Adrenal gland (tissue), 5 donors: ENCODE measurements at regions not wholly inside any gene's neighbourhood (a gene's known extent, or its start where the extent isn't known, plus 50 kb on each side); places are given as distances from the start of the nearest gene placed in this dataset.

ENCODE experiments used
- POLR2A ChIP-seq, 2 donors: fragments of 450-650 bp; IDR thresholded peaks; one replicate each; pipeline ENCODE4 v1.6.1; 2017; ENCODE audit warnings: antibody characterized with exemption in 2 of 2, mild to moderate bottlenecking in 2 of 2, moderate library complexity in 1 of 2
- TF ChIP-seq, protein P1 (sequence below), 6 experiments: fragments of 450-650 bp in 4 of 6; fragments of 200-600 bp in 2 of 6; sonication (generic) in 1 of 6; IDR thresholded peaks; 1 replicate in 5 of 6; 2 replicates in 1 of 6; pipeline versions ENCODE4 v1.5.1 to v1.8.0; 2016 to 2021; ENCODE audit warnings: antibody characterized with exemption in 6 of 6, mild to moderate bottlenecking in 2 of 6, moderate library complexity in 1 of 6
- donor health status: DM: no; HTN: no; CAD: no.

DNA sequence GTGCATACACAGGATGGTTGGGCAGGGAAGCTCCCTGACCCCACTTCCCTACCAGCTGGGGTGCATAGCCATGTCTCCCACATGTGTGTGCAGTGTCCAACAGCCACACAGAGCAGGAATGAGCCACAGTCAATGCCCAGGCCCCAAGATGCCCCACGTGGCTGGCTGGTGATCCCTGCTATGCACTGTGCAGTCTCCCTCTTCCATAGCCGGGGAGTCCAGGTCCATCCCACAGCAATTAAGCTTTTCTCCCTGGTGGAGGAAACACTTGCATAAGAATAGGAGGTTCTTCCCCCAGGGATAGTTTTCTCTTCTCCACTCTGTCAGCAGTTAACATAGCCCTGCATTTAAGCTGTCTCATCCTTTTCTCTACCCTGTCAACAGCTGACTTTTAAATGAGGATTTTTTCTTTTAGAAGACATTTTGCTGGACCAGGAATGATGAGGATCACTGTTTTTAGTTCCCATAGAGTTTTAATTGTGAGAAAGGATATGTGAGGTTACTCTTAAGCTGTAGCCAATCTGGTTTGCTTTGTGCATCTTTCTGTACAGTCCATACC is 396.5 kb upstream of the VWC2 start:
- TF ChIP-seq, protein P1, sequence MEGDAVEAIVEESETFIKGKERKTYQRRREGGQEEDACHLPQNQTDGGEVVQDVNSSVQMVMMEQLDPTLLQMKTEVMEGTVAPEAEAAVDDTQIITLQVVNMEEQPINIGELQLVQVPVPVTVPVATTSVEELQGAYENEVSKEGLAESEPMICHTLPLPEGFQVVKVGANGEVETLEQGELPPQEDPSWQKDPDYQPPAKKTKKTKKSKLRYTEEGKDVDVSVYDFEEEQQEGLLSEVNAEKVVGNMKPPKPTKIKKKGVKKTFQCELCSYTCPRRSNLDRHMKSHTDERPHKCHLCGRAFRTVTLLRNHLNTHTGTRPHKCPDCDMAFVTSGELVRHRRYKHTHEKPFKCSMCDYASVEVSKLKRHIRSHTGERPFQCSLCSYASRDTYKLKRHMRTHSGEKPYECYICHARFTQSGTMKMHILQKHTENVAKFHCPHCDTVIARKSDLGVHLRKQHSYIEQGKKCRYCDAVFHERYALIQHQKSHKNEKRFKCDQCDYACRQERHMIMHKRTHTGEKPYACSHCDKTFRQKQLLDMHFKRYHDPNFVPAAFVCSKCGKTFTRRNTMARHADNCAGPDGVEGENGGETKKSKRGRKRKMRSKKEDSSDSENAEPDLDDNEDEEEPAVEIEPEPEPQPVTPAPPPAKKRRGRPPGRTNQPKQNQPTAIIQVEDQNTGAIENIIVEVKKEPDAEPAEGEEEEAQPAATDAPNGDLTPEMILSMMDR (IDR thresholded peaks at IDR 0.05) = no peak
- no peak for TF ChIP-seq POLR2A (IDR thresholded peaks at IDR 0.05)
